MM.1S (cell line): ENCODE measurements at regions not wholly inside any gene's neighbourhood (a gene's known extent, or its start where the extent isn't known, plus 50 kb on each side); places are given as distances from the start of the nearest gene placed in this dataset.

Experiments used
- CTCF ChIP-seq: fragments of 300-600 bp; sonication (generic); IDR thresholded peaks from 2 replicates; pipeline ENCODE4 v1.5.1; 2016; ENCODE audit warnings: antibody characterized with exemption, low read length, mixed read lengths
- EZH2 ChIP-seq: fragments of 300-600 bp; sonication (generic); optimal IDR thresholded peaks from 2 replicates; pipeline ENCODE3; 2017; ENCODE audit warnings: low read depth, mild to moderate bottlenecking, antibody characterized with exemption, low read length, mixed read lengths
- EZH2phosphoT487 ChIP-seq: fragments of 300-600 bp; sonication (generic); IDR thresholded peaks from 2 replicates; pipeline ENCODE4 v1.6.1; 2018; ENCODE audit warnings: antibody characterized with exemption, low read length

DNA sequence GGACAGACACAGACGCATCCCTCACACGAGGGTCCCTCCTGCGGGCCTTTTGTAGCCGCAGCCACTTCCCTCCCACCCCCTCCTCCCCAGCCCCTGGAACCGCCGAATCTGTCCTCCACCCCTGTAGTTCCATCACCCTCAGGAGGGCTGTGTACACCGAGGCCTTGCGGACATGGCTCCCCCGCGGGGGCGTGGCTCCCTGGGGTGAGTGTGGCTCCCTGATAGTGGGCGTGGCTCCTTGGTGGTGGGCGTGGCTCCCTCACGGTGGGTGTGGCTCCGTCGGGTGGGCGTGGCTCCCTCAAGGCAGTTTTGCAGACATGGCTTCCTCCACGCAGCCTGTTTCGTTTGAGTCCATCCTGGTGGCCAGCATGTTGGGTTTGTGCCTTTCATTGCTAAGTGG is 420.7 kb upstream of the SALL3 start:
- TF ChIP-seq CTCF (no peak), EZH2 (no peak), EZH2phosphoT487 (no peak)
